ENCODE measurements at regions not wholly inside any gene's neighbourhood (a gene's known extent, or its start where the extent isn't known, plus 50 kb on each side); places are given as distances from the start of the nearest gene placed in this dataset.

DNA sequence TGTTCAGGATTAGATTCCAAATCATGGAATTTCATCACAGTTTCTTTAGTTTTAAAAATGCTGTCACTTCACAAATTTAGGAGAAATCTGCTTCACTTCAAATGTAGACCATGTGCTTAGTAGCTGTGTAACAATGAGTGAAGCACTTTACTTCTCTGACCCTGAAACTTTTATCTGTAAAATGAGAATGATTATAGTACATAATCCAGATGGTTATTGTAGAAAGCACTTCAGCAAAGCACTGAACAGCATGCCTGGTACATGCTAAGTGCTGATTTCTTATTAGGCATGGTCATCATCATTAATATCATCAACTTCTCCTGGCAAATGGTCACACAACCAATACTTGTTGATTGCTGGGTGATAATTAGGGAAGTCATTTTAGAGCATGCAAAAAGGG is 705.0 kb downstream of the EPHA7 start:
- H3K4me1 Mint-ChIP-seq (ENCODE audit: low read depth), result no peaks in the 10 kb centered on the region
- peaks cover 15% of the 10 kb centered on the region for H3K9me3 Mint-ChIP-seq
- H3K27ac Mint-ChIP-seq, result no peak overlapping the region
- DNase-seq (ENCODE audit: low spot score), result no peak
- H3K36me3 Mint-ChIP-seq (ENCODE audit: low read depth), result no peaks in the 10 kb centered on the region
- intact Hi-C loops (cut with micrococcal nuclease), result no loop called here
- H3K27me3 Mint-ChIP-seq (ENCODE audit: low read depth), result no peaks in the 10 kb centered on the region
- H3K4me3 Mint-ChIP-seq (ENCODE audit: low read depth), result no peak overlapping the region

DNA sequence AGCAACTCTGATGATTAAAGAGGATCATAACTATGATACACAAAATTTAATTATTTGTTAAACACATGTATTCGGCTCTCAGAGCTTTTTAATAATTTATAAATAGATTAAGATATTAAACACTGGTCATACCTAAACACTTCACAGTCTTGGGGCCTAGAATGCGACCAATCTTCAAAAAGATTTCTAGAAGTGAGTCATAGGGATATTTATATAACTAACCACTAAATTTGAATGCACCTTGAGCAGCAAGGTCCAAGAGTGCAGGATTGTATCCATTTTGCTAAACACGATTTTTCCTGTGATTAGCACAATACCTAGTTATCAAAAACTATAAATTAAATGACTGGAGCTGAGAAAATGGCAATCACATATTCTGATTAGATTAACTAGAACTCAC is 709.3 kb downstream of the EPHA7 start:
- Mint-ChIP-seq H3K9me3 (peaks cover 5% of the 10 kb centered on the region), H3K27ac (no peak overlapping the region), H3K27me3 (ENCODE audit: low read depth) (no peaks in the 10 kb centered on the region), H3K4me1 (ENCODE audit: low read depth) (no peaks in the 10 kb centered on the region), H3K36me3 (ENCODE audit: low read depth) (no peaks in the 10 kb centered on the region), H3K4me3 (ENCODE audit: low read depth) (no peak overlapping the region)
- no peak for DNase-seq (ENCODE audit: low spot score)
- intact Hi-C loops (cut with micrococcal nuclease), result no loop called here

DNA sequence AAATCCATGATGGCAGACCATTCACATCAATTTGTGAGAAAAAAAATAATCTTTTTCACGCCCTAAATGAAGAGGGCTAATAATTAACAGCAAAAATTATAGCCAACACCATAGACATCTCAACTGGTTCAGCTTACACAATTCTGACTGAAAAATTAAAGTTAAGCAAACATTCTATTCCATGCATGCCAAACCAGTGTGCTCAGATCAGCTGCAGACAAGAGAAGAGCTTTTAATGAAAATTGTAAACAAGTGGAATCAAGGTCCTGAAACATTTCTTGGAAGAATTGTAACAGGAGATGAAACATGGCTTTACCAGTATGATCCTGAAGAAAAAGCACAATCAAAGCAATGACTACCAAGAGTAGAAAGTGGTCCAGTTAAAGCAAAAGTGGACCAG is 710.4 kb downstream of the EPHA7 start:
- H3K4me1 Mint-ChIP-seq (ENCODE audit: low read depth), result no peaks in the 10 kb centered on the region
- H3K36me3 Mint-ChIP-seq (ENCODE audit: low read depth), result no peaks in the 10 kb centered on the region
- no peak for DNase-seq (ENCODE audit: low spot score)
- peaks cover 5% of the 10 kb centered on the region for H3K9me3 Mint-ChIP-seq
- no peak overlapping the region for H3K4me3 Mint-ChIP-seq (ENCODE audit: low read depth)
- no peak overlapping the region for H3K27ac Mint-ChIP-seq
- intact Hi-C loops (cut with micrococcal nuclease), result no loop called here
- H3K27me3 Mint-ChIP-seq (ENCODE audit: low read depth), result no peaks in the 10 kb centered on the region

DNA sequence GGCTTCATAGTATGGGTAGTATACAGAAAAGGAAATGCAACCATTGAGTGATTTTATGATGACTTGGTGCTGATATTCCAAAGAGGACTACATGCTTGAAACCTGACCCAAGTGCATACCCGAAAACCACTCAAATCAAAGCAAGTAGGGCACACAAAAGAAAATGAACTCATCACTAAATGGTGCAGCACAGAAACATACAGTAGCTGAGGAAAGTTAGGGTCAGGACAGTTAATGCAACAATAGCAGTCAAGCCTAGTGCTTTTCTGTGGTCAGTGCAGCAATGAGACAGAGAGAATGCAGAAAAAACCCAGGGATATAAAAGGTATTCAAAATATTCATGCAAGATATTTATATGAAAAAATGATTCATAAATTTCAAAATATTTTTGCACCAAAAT is 711.1 kb downstream of the EPHA7 start:
- intact Hi-C loops (cut with micrococcal nuclease), result no loop called here
- Mint-ChIP-seq H3K4me1 (ENCODE audit: low read depth) (no peaks in the 10 kb centered on the region), H3K4me3 (ENCODE audit: low read depth) (no peak overlapping the region), H3K36me3 (ENCODE audit: low read depth) (no peaks in the 10 kb centered on the region), H3K9me3 (peaks cover 5% of the 10 kb centered on the region), H3K27me3 (ENCODE audit: low read depth) (no peaks in the 10 kb centered on the region), H3K27ac (no peak overlapping the region)
- DNase-seq (ENCODE audit: low spot score), result no peak

DNA sequence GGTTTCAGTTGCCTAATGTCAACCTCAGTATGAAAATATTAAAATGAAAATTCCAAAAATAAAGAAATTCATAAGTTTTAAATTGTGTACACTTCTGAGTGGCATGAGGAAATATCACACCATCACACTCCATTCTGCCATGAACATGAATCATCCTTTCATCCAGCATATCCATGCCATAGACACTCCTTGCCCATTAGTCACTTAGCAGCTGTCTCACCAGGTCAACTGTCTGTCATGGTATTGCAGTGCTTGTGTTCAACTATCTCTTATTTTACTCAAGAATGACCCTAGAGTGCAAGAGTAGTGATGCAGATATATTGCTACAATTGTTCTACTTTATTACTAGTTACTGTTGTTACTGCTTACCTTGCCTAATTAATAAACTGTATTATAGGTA is 712.4 kb downstream of the EPHA7 start:
- intact Hi-C loops (cut with micrococcal nuclease), result no loop called here
- H3K36me3 Mint-ChIP-seq (ENCODE audit: low read depth), result no peaks in the 10 kb centered on the region
- no peaks in the 10 kb centered on the region for H3K27me3 Mint-ChIP-seq (ENCODE audit: low read depth)

DNA sequence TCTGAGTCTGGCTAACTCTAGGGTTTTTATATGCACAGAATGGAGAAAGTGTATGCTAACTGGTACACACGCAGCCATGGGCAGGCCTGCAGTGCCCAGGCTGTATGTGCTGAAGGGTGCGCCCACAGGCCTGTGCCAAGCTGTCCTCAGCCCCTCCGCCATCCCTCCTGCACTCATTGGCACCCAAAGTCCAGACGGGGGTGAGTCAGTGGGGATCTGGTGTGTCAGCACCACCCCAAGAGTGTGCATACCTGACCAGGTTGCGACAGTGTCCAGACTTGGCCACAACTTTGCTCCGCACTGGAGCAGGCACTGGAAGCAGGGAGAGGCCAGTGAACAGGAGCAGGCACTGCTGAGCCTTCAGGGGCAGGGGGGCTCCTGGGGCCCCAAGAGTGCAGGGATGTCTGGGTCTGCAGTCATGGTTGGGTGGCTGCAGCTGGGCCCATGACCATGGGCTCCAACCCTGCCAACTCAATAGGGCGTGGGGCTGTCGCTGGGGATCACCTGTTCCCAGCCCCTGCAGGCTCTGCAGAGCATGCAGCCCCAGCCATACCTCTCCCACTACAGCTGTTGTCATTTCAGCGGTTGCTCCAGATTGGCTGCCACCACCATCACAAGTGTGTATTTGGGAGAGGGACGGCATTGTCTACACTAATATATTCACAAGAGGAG is 717.8 kb downstream of the EPHA7 start:
- no peak overlapping the region for H3K4me3 Mint-ChIP-seq (ENCODE audit: low read depth)
- H3K27me3 Mint-ChIP-seq (ENCODE audit: low read depth), result no peaks in the 10 kb centered on the region
- H3K9me3 Mint-ChIP-seq, result no peaks in the 10 kb centered on the region
- no peaks in the 10 kb centered on the region for H3K36me3 Mint-ChIP-seq (ENCODE audit: low read depth)
- DNase-seq (ENCODE audit: low spot score), result no peak
- H3K27ac Mint-ChIP-seq, result no peak overlapping the region
- no peaks in the 10 kb centered on the region for H3K4me1 Mint-ChIP-seq (ENCODE audit: low read depth)
- intact Hi-C loops (cut with micrococcal nuclease), result no loop called here

More for the DNA sequence above, 712.4 kb downstream of the EPHA7 start:
- DNase-seq (ENCODE audit: low spot score), result no peak
- H3K4me1 Mint-ChIP-seq (ENCODE audit: low read depth), result no peaks in the 10 kb centered on the region
- no peak overlapping the region for H3K27ac Mint-ChIP-seq
- no peak overlapping the region for H3K4me3 Mint-ChIP-seq (ENCODE audit: low read depth)
- peaks cover 5% of the 10 kb centered on the region for H3K9me3 Mint-ChIP-seq

DNA sequence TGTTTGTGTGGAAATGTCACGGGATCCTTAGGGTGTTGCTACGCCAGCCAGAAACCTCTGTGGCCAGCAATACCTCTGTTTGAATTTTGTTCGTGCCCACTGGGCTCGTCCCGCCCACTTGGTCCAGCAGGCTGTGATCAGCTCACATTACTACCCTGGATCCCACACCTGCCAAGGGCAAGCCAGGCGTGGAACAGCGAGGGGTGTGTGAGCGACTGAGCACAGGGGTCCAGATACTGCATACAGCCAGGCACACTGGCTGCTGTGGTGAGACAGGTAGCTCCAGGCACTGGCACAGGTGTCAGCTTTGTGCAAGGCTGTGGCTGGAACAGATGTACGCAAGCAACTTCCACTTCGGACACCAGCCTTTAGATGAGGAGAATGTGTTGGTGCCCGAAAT is 718.9 kb downstream of the EPHA7 start:
- no peaks in the 10 kb centered on the region for H3K27me3 Mint-ChIP-seq (ENCODE audit: low read depth)
- H3K4me3 Mint-ChIP-seq (ENCODE audit: low read depth), result no peak overlapping the region
- intact Hi-C loops (cut with micrococcal nuclease), result no loop called here
- no peaks in the 10 kb centered on the region for H3K9me3 Mint-ChIP-seq
- H3K36me3 Mint-ChIP-seq (ENCODE audit: low read depth), result no peaks in the 10 kb centered on the region
- no peak for DNase-seq (ENCODE audit: low spot score)
- no peaks in the 10 kb centered on the region for H3K4me1 Mint-ChIP-seq (ENCODE audit: low read depth)
- H3K27ac Mint-ChIP-seq, result no peak overlapping the region

DNA sequence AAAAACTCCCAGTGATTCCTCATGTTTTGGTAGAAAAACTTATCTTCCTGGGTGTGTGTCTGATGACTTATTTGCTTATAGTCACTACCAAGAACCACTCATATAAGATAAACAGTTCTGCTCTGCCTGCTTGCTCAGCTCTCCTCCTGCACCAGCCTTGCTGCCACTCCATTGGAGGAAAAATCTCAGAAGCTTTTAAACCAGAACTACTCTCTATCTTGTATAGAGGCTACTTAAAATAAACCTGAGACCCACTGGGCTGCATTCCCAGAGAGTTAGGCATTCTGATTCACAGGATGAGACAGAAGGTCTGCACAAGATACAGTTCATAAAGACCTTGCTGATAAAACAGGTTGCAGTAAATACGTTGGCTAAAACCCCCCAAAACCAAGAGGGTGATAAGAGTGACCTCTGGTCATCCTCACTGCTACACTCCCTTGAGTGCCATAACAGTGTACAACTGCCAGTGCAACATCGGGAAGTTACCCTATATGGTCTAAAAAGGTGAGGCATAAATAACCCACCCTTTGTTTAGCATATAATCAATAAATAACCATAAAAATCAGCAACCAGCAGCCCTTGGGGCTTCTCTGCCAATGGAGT is 728.3 kb downstream of the EPHA7 start:
- no peak for DNase-seq (ENCODE audit: low spot score)
- no peaks in the 10 kb centered on the region for H3K27me3 Mint-ChIP-seq (ENCODE audit: low read depth)
- intact Hi-C loops (cut with micrococcal nuclease), result no loop called here
- H3K9me3 Mint-ChIP-seq, result no peaks in the 10 kb centered on the region
- no peaks in the 10 kb centered on the region for H3K4me1 Mint-ChIP-seq (ENCODE audit: low read depth)
- H3K36me3 Mint-ChIP-seq (ENCODE audit: low read depth), result no peaks in the 10 kb centered on the region
- no peak overlapping the region for H3K4me3 Mint-ChIP-seq (ENCODE audit: low read depth)
- no peak overlapping the region for H3K27ac Mint-ChIP-seq

DNA sequence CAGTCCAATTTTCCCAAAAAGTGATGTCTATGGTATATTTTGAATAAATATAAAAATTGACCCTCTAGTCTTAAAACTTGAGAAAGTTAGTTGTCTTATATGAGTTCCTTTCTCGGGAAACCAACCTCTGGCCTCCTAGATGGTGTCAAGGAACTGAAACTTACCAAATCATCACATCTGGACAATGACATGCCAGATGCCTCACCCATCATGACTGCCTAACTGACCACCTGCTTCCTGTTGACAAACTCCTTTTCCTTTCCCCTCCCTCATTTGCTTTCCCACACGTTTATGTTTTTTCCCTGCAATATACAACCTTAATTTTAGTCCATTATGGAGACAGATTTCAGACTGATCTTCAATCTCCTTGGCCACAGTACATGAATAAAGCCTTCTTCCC is 731.0 kb downstream of the EPHA7 start:
- H3K4me3 Mint-ChIP-seq (ENCODE audit: low read depth), result no peak overlapping the region
- H3K9me3 Mint-ChIP-seq, result no peaks in the 10 kb centered on the region
- H3K27ac Mint-ChIP-seq, result no peak overlapping the region
- H3K36me3 Mint-ChIP-seq (ENCODE audit: low read depth), result no peaks in the 10 kb centered on the region
- H3K27me3 Mint-ChIP-seq (ENCODE audit: low read depth), result no peaks in the 10 kb centered on the region
- intact Hi-C loops (cut with micrococcal nuclease), result no loop called here
- H3K4me1 Mint-ChIP-seq (ENCODE audit: low read depth), result no peaks in the 10 kb centered on the region
- DNase-seq (ENCODE audit: low spot score), result no peak

DNA sequence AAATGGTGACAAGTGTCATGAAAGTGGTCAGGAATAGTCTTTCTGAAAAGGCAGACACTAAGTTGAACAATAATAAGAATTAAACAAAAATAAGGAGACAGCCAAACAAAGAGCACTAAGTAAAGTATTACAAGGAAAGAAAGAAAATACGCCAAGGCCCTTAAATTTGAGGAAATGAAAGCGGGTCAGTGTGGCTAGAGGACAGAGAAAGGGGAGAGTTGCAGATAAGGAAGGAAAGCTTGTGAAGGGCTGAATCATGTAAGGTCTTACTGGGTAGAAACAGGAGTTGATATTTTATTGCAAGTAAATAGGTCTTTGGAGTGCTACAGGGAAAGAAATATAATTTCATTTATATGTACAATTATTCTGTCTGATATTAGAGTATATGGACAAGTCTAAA is 732.1 kb downstream of the EPHA7 start:
- intact Hi-C loops (cut with micrococcal nuclease), result no loop called here
- Mint-ChIP-seq H3K36me3 (ENCODE audit: low read depth) (no peaks in the 10 kb centered on the region), H3K27ac (no peak overlapping the region), H3K9me3 (no peaks in the 10 kb centered on the region), H3K4me3 (ENCODE audit: low read depth) (no peak overlapping the region), H3K27me3 (ENCODE audit: low read depth) (no peaks in the 10 kb centered on the region), H3K4me1 (ENCODE audit: low read depth) (no peaks in the 10 kb centered on the region)
- DNase-seq (ENCODE audit: low spot score), result no peak

DNA sequence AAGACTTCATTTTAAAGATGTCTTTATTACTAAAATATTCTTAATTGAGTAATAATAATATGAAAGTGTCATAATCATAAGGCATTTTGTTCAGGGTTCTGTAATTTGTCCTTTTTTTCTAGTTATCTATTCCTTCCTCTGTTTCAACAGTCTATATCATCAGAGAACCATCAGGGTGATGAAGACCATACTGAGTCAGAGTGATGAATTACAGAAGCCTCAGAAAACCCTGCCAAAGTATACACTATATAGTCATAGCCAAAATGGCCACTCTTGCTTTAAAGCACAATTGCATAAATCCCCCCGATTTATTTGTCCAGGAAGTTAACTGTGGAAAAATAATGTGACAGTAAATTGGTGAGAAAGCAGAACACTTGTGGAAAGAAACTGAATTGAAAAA is 735.0 kb downstream of the EPHA7 start:
- Mint-ChIP-seq H3K4me3 (ENCODE audit: low read depth) (no peak overlapping the region), H3K9me3 (no peaks in the 10 kb centered on the region), H3K27me3 (ENCODE audit: low read depth) (no peaks in the 10 kb centered on the region), H3K4me1 (ENCODE audit: low read depth) (no peaks in the 10 kb centered on the region), H3K27ac (no peak overlapping the region), H3K36me3 (ENCODE audit: low read depth) (no peaks in the 10 kb centered on the region)
- intact Hi-C loops (cut with micrococcal nuclease), result no loop called here
- DNase-seq (ENCODE audit: low spot score), result no peak

DNA sequence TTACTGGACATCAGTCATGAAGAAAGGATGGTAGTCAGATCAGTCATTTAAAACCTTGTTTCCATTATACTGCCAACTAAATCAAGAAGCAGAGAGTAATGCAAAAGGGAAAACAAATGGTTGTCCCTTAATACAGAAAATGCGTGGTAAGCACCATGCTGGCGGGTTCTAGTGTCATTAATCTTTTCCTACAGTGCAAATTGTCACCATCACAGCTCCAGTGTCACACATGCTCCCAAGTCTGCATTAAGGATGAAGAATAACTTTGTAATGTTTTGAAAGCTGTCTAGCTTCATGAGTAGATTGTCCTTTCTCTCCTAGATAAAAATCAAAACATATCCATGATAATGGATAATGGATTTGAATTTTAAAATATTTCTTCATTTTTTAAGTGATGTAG is 735.6 kb downstream of the EPHA7 start:
- H3K9me3 Mint-ChIP-seq, result no peaks in the 10 kb centered on the region
- H3K4me3 Mint-ChIP-seq (ENCODE audit: low read depth), result no peak overlapping the region
- no peaks in the 10 kb centered on the region for H3K36me3 Mint-ChIP-seq (ENCODE audit: low read depth)
- no peak overlapping the region for H3K27ac Mint-ChIP-seq
- H3K27me3 Mint-ChIP-seq (ENCODE audit: low read depth), result no peaks in the 10 kb centered on the region
- no peak for DNase-seq (ENCODE audit: low spot score)
- no peaks in the 10 kb centered on the region for H3K4me1 Mint-ChIP-seq (ENCODE audit: low read depth)
- intact Hi-C loops (cut with micrococcal nuclease), result no loop called here

DNA sequence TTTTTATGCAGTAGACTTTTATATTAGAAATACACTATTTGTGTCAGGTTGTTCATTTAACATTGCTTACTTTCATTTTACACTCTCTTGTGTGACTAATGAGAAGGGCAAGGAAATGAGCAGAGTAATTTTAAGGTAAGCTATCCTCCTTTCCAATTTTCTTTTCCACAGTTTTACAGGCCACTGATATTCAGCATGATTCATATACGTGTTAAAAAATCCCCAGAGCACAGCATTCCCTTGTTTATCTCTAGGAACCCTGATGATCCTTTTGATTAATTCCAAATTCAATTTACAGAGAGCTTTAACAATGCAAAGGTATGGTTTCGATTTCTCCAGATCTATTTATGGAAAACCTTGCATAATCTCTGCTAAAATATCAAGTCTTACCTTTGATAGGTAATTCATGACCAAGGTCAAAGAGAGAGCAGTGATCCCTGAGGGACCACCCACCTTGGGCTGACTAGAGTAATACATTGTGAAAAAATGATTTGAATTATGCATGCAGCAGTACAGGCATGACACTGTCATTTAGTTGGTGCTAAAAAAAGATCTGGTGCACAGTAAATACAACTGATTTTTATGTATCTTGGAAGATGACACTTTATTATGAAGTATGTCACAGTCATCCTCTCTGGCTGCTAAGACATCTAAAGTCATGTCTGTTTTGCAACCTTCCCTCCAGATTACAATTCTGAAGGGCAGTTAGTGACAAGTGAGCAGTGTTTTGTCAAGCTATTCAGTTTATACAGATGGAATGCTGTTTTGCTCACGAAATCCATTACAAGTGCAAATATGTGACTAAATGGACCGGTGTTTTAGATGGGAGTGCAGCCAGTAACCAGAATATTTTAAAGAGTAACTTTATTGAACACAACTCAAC is 736.6 kb downstream of the EPHA7 start:
- intact Hi-C loops (cut with micrococcal nuclease), result no loop called here
- H3K27ac Mint-ChIP-seq, result no peak overlapping the region
- no peaks in the 10 kb centered on the region for H3K4me1 Mint-ChIP-seq (ENCODE audit: low read depth)
- H3K9me3 Mint-ChIP-seq, result no peaks in the 10 kb centered on the region
- no peak for DNase-seq (ENCODE audit: low spot score)
- H3K4me3 Mint-ChIP-seq (ENCODE audit: low read depth), result no peak overlapping the region
- H3K36me3 Mint-ChIP-seq (ENCODE audit: low read depth), result no peaks in the 10 kb centered on the region
- no peaks in the 10 kb centered on the region for H3K27me3 Mint-ChIP-seq (ENCODE audit: low read depth)

Measured in activated T-helper 2 cell treated with anti-CD3 and anti-CD28 coated beads, Interferon-gamma antibody, Interleukin-2, Interleukin-4, amounts not matched to agents 10 μg/mL and 5 μg/mL and 100 μg/mL, durations not matched to agents 14 hours and 24 hours and 36 hours (primary cell).